ENCODE measurements at regions not wholly inside any gene's neighbourhood (a gene's known extent, or its start where the extent isn't known, plus 50 kb on each side); places are given as distances from the start of the nearest gene placed in this dataset.

DNA sequence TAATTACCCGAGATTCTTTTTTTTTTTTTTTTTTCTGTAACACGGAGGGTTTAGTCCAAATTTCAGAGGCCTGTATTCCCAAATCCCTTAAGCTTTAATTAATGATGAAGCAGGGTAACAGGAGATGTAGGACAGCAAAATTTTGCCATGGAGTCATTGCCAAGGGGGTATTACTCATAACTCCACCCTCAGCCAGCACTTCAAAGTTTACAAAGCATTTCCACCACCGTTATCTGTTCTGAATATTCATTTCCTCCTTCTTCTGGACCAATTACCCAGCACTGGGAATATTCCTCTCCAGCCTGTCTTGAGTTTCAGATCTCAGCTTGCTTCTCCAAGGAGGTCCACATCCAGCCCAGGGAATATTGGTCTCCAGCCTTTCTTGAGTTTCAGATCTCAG is 747.5 kb upstream of the EEF2KMT start:
- TF ChIP-seq, protein P1, sequence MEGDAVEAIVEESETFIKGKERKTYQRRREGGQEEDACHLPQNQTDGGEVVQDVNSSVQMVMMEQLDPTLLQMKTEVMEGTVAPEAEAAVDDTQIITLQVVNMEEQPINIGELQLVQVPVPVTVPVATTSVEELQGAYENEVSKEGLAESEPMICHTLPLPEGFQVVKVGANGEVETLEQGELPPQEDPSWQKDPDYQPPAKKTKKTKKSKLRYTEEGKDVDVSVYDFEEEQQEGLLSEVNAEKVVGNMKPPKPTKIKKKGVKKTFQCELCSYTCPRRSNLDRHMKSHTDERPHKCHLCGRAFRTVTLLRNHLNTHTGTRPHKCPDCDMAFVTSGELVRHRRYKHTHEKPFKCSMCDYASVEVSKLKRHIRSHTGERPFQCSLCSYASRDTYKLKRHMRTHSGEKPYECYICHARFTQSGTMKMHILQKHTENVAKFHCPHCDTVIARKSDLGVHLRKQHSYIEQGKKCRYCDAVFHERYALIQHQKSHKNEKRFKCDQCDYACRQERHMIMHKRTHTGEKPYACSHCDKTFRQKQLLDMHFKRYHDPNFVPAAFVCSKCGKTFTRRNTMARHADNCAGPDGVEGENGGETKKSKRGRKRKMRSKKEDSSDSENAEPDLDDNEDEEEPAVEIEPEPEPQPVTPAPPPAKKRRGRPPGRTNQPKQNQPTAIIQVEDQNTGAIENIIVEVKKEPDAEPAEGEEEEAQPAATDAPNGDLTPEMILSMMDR (conservative IDR thresholded peaks at IDR 0.05 in 1 of 2, IDR thresholded peaks at IDR 0.05 in 1 of 2; ENCODE audit: low read depth in 1 of 2, low read length in 2 of 2): no peak
- TF ChIP-seq EZH2 (IDR thresholded peaks at IDR 0.05; ENCODE audit: low read length, missing control alignments): no peak

Measured in fibroblast of lung (primary cell).